H9 (cell line): ENCODE measurements at regions not wholly inside any gene's neighbourhood (a gene's known extent, or its start where the extent isn't known, plus 50 kb on each side); places are given as distances from the start of the nearest gene placed in this dataset.

Source experiments
- DNase-seq: peaks from one replicate; pipeline ENCODE4 v3.0.0-alpha.2; 2017
- H2AFZ ChIP-seq: one replicate; pipeline ENCODE4 v1.6.1; 2013; ENCODE audit warnings: mild to moderate bottlenecking, low read length, control low read depth, moderate library complexity
- H2AK5ac ChIP-seq: 2 replicates; pipeline ENCODE4 v1.6.1; 2013; ENCODE audit warnings: low read length, control low read depth, mixed read lengths; ENCODE audit not compliant: insufficient read length
- H2BK120ac ChIP-seq: one replicate; pipeline ENCODE4 v1.6.1; 2013; ENCODE audit warnings: low read depth, mild to moderate bottlenecking, low read length, control low read depth, inconsistent platforms; ENCODE audit not compliant: poor library complexity, severe bottlenecking
- H2BK12ac ChIP-seq: 2 replicates; pipeline ENCODE4 v1.6.1; 2013; ENCODE audit warnings: low read length, control low read depth, mixed read lengths, low read depth; ENCODE audit not compliant: insufficient read length
- H2BK15ac ChIP-seq: 2 replicates; pipeline ENCODE4 v1.6.1; 2013; ENCODE audit warnings: low read depth, low read length, control low read depth
- H2BK20ac ChIP-seq: one replicate; pipeline ENCODE4 v1.6.1; 2013; ENCODE audit warnings: low read depth, mild to moderate bottlenecking, low read length, control low read depth, inconsistent platforms; ENCODE audit not compliant: poor library complexity, severe bottlenecking
- H2BK5ac ChIP-seq: 2 replicates; pipeline ENCODE4 v1.6.1; 2013; ENCODE audit warnings: low read length, control low read depth, mixed read lengths; ENCODE audit not compliant: insufficient read length
- H3K14ac ChIP-seq: 2 replicates; pipeline ENCODE4 v1.6.1; 2013; ENCODE audit warnings: low read length, control low read depth; ENCODE audit not compliant: insufficient read depth
- H3K18ac ChIP-seq: 2 replicates; pipeline ENCODE4 v1.6.1; 2013; ENCODE audit warnings: low read depth, mild to moderate bottlenecking, mixed read lengths, low read length, control low read depth; ENCODE audit not compliant: insufficient read length
- H3K23ac ChIP-seq: 2 replicates; pipeline ENCODE4 v1.6.1; 2013; ENCODE audit warnings: low read length, control low read depth, mixed read lengths, low read depth; ENCODE audit not compliant: insufficient read length
- H3K23me2 ChIP-seq: 2 replicates; pipeline ENCODE4 v1.6.1; 2013; ENCODE audit warnings: low read depth, mild to moderate bottlenecking, mixed read lengths, low read length, control low read depth; ENCODE audit not compliant: insufficient read length, poor library complexity, severe bottlenecking
- H3K27ac ChIP-seq: 2 replicates; pipeline ENCODE4 v1.5.1; 2013; ENCODE audit warnings: low read length, control low read depth, mixed read lengths, low read depth; ENCODE audit not compliant: insufficient read length
- H3K27me3 ChIP-seq: 2 replicates; pipeline ENCODE4 v1.6.1; 2013; ENCODE audit warnings: low read length, control low read depth, inconsistent platforms; ENCODE audit not compliant: insufficient read depth
- H3K4ac ChIP-seq: 2 replicates; pipeline ENCODE4 v1.6.1; 2013; ENCODE audit warnings: low read depth, mild to moderate bottlenecking, control low read depth, inconsistent platforms, low read length, moderate library complexity
- H3K4me1 ChIP-seq: 2 replicates; pipeline ENCODE4 v1.6.1; 2013; ENCODE audit warnings: low read length, control low read depth, inconsistent platforms; ENCODE audit not compliant: insufficient read depth
- H3K4me2 ChIP-seq: 2 replicates; pipeline ENCODE4 v1.6.1; 2013; ENCODE audit warnings: low read length, control low read depth, mixed read lengths; ENCODE audit not compliant: insufficient read length, insufficient read depth
- H3K56ac ChIP-seq: 2 replicates; pipeline ENCODE4 v1.6.1; 2013; ENCODE audit warnings: low read depth, mild to moderate bottlenecking, mixed read lengths, low read length, control low read depth; ENCODE audit not compliant: insufficient read length
- H3K79me1 ChIP-seq: 2 replicates; pipeline ENCODE4 v1.6.1; 2013; ENCODE audit warnings: low read depth, mild to moderate bottlenecking, moderate library complexity, low read length, control low read depth, inconsistent platforms; ENCODE audit not compliant: insufficient read depth, poor library complexity, severe bottlenecking
- H3K79me2 ChIP-seq: 2 replicates; pipeline ENCODE4 v1.6.1; 2013; ENCODE audit warnings: low read length, control low read depth, inconsistent platforms; ENCODE audit not compliant: insufficient read depth
- H3K9ac ChIP-seq: 2 replicates; pipeline ENCODE4 v1.6.1; 2013; ENCODE audit warnings: low read length, control low read depth, mixed read lengths; ENCODE audit not compliant: insufficient read length; ENCODE audit errors: extremely low read depth
- H3K9me3 ChIP-seq: one replicate; pipeline ENCODE4 v1.6.1; 2013; ENCODE audit warnings: low read depth, low read length, inconsistent platforms; ENCODE audit not compliant: control insufficient read depth
- H3T11ph ChIP-seq: one replicate; pipeline ENCODE4 v1.6.1; 2013; ENCODE audit warnings: mild to moderate bottlenecking, low read length, control low read depth, inconsistent platforms
- H4K20me1 ChIP-seq: one replicate; pipeline ENCODE4 v1.6.1; 2013; ENCODE audit not compliant: control insufficient read depth, insufficient read length, insufficient read depth
- H4K5ac ChIP-seq: 2 replicates; pipeline ENCODE4 v1.6.1; 2013; ENCODE audit warnings: low read depth, mild to moderate bottlenecking, mixed read lengths, low read length, control low read depth; ENCODE audit not compliant: insufficient read length
- H4K8ac ChIP-seq: replicated peaks from 2 replicates; pipeline ENCODE4 v1.6.1; 2013; ENCODE audit warnings: low read length, control low read depth, mixed read lengths, low read depth; ENCODE audit not compliant: insufficient read length
- H4K91ac ChIP-seq: 2 replicates; pipeline ENCODE4 v1.6.1; 2013; ENCODE audit warnings: low read depth, mild to moderate bottlenecking, moderate library complexity, mixed read lengths, low read length, control low read depth; ENCODE audit not compliant: insufficient read length
- H3K27ac Mint-ChIP-seq, 3 experiments: 2 replicates in 2 of 3; 3 replicates in 1 of 3; pipeline ENCODE4 v1.8.0; 2020 to 2021; ENCODE audit warnings: mixed read lengths in 3 of 3, mild to moderate bottlenecking in 1 of 3, moderate library complexity in 1 of 3
- H3K27me3 Mint-ChIP-seq: 2 replicates; pipeline ENCODE4 v1.8.0; 2021; ENCODE audit warnings: low read depth, mild to moderate bottlenecking, moderate library complexity, mixed read lengths
- H3K36me3 Mint-ChIP-seq, 3 experiments: 2 replicates in 2 of 3; 3 replicates in 1 of 3; pipeline ENCODE4 v1.8.0; 2020 to 2021; ENCODE audit warnings: low read depth in 3 of 3, mixed read lengths in 3 of 3; ENCODE audit not compliant: insufficient read depth in 1 of 3
- H3K4me1 Mint-ChIP-seq, 2 experiments: 2 replicates each; pipeline ENCODE4 v1.8.0; 2020; ENCODE audit warnings: mixed read lengths in 2 of 2
- H3K4me3 Mint-ChIP-seq, 2 experiments: 2 replicates in 1 of 2; 3 replicates in 1 of 2; pipeline ENCODE4 v1.8.0; 2020 to 2021; ENCODE audit warnings: mild to moderate bottlenecking in 2 of 2, mixed read lengths in 2 of 2, moderate library complexity in 1 of 2
- H3K9me3 Mint-ChIP-seq, 2 experiments: 2 replicates in 1 of 2; 3 replicates in 1 of 2; pipeline ENCODE4 v1.8.0; 2020; ENCODE audit warnings: mild to moderate bottlenecking in 2 of 2, mixed read lengths in 2 of 2, moderate library complexity in 1 of 2
- WGBS: extraction: QIAGEN DNeasy Blood & Tissue Kit; methylation state at CpG from one replicate; pipeline ENCODE4 v1.1.7; 2013; ENCODE audit warnings: missing lambda C conversion rate, low lambda C conversion rate, mixed read lengths; ENCODE audit not compliant: insufficient read length; ENCODE audit errors: extremely low coverage; 5-methylcytosine and 5-hydroxymethylcytosine counted together
- TF ChIP-seq, protein P1 (sequence below): fragments of 200-600 bp; sonication (generic); conservative IDR thresholded peaks from 3 replicates; pipeline ENCODE4 v1.8.0; 2021; ENCODE audit warnings: antibody characterized with exemption, mild to moderate bottlenecking

- H2BK12ac ChIP-seq: no peak overlapping the region
- H3K4me1 ChIP-seq: no peaks in the 10 kb centered on the region; the same call in 1 of the 2 replicates
Observed at GRCh38 chr5:2132497-2132847, 249.7 kb upstream of the IRX4 start.

More at GRCh38 chr5:2132497-2132847, 249.7 kb upstream of the IRX4 start:
- H3K36me3 Mint-ChIP-seq: no peaks in the 10 kb centered on the region
- H4K8ac ChIP-seq: no peak overlapping the region
- no peak overlapping the region for H3K56ac ChIP-seq
- H3K4me2 ChIP-seq: no peak overlapping the region
- peaks cover 0 to 4% of the 10 kb centered on the region in 2 experiments; a peak in 1 of 4 replicates for H3K4me1 Mint-ChIP-seq
- no peak overlapping the region for H4K91ac ChIP-seq
- H3K9ac ChIP-seq: no peak overlapping the region
- no peak overlapping the region for H3T11ph ChIP-seq
- H2AK5ac ChIP-seq: no peak overlapping the region
- H2BK5ac ChIP-seq: no peak overlapping the region
- H3K27ac ChIP-seq: no peak overlapping the region
- peak; percentile 24 for DNase-seq
- H3K27me3 Mint-ChIP-seq: peaks cover 3% of the 10 kb centered on the region
- no peak overlapping the region for H2BK15ac ChIP-seq
- H4K20me1 ChIP-seq: no peaks in the 10 kb centered on the region
- no peaks in the 10 kb centered on the region for H3K27me3 ChIP-seq
- no peak overlapping the region for H3K14ac ChIP-seq
- TF ChIP-seq, protein P1, sequence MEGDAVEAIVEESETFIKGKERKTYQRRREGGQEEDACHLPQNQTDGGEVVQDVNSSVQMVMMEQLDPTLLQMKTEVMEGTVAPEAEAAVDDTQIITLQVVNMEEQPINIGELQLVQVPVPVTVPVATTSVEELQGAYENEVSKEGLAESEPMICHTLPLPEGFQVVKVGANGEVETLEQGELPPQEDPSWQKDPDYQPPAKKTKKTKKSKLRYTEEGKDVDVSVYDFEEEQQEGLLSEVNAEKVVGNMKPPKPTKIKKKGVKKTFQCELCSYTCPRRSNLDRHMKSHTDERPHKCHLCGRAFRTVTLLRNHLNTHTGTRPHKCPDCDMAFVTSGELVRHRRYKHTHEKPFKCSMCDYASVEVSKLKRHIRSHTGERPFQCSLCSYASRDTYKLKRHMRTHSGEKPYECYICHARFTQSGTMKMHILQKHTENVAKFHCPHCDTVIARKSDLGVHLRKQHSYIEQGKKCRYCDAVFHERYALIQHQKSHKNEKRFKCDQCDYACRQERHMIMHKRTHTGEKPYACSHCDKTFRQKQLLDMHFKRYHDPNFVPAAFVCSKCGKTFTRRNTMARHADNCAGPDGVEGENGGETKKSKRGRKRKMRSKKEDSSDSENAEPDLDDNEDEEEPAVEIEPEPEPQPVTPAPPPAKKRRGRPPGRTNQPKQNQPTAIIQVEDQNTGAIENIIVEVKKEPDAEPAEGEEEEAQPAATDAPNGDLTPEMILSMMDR: no peak
- H3K18ac ChIP-seq: no peak overlapping the region
- H3K9me3 ChIP-seq: no peaks in the 10 kb centered on the region
- no peaks in the 10 kb centered on the region for H3K79me1 ChIP-seq
- no peak overlapping the region for H3K27ac Mint-ChIP-seq
- H2BK120ac ChIP-seq: no peak overlapping the region
- no peak overlapping the region for H2AFZ ChIP-seq
- no CpG with 5 or more reads among the region's 20 CpGs for WGBS
- no peaks in the 10 kb centered on the region for H3K23me2 ChIP-seq
- H3K4me3 Mint-ChIP-seq: no peak overlapping the region
- H4K5ac ChIP-seq: no peak overlapping the region
- H3K79me2 ChIP-seq: no peaks in the 10 kb centered on the region
- no peak overlapping the region for H2BK20ac ChIP-seq
- H3K23ac ChIP-seq: no peak overlapping the region
- H3K4ac ChIP-seq: no peak overlapping the region
- H3K9me3 Mint-ChIP-seq: no peaks in the 10 kb centered on the region
